ENCODE measurements at regions not wholly inside any gene's neighbourhood (a gene's known extent, or its start where the extent isn't known, plus 50 kb on each side); places are given as distances from the start of the nearest gene placed in this dataset.

DNA sequence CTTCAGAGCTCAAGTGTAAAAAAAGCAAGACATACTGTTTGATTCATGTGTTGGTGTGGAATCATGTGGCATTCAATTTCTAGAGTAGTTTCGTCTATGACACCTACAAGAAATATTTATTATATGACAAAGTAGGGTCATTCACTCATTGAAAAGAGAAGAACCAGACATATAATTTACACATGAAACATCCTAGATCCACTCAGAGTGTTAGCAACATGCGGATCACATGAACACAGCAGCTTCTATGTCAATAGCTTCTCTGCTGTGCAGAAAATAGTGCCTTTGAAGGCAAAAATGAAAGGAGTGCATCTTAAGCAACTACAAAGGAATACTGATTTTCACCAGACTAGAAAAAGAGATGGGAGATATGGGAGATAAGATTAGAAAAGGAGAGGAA lies 569.8 kb downstream of the RPS29 start:
- DNase-seq (ENCODE audit: low spot score) = no peak

DNA sequence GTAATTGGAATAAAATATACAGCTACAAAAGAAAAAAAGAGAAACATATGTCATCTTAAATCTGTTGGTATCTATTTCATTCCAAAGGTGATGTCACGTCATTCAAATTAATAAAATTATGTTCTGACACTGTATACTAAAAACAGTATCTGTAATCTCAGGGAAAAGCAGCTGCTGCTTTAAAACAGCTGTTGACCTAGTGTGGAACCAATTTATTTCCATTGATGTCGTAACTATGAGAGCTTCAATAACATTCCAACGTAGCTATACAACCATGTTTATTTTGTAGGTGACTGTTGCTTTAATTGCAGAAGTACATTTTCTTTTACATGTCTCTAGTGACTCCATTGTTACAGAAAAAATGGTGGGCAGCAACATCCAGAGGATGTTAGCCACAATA lies 571.7 kb downstream of the RPS29 start:
- no peak for DNase-seq (ENCODE audit: low spot score)

DNA sequence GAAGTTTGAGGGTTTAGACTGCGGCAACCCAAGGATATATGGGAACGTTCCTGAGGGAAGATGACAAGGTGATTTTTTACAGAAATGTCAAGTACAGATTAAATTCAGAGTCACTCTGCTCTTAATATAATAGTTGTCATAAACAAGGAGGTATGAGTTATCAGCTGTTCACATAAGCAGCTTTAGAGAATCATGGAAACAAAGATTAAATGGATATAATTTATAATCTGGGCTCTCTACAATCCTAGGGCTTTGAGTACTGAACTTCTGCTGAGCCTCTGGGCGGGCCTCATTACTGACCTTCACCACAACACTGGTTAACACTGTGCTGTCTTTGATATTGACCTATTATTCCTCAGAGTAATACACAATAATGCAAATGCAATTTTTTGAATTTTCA lies 577.8 kb downstream of the RPS29 start:
- no peak for DNase-seq (ENCODE audit: low spot score)

DNA sequence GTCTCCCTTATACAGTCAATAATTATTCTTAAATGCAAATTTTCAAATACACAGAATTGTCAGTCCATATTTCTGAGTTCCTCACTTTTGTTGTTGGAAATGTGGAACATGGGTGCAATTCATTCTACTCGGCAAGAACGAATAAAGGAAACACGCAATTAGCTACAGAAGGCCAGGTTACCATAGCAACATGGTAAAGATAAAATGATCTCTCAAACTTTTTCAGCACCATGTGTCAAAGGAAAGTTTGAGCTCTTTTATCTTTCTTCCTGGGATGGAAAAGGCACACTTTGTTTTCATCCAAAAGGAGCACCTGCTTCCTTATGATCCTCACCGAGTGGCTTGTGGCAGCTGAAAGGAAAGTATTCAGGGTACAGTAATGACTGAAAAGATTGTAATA lies 595.0 kb downstream of the RPS29 start:
- no peak for DNase-seq (ENCODE audit: low spot score)

DNA sequence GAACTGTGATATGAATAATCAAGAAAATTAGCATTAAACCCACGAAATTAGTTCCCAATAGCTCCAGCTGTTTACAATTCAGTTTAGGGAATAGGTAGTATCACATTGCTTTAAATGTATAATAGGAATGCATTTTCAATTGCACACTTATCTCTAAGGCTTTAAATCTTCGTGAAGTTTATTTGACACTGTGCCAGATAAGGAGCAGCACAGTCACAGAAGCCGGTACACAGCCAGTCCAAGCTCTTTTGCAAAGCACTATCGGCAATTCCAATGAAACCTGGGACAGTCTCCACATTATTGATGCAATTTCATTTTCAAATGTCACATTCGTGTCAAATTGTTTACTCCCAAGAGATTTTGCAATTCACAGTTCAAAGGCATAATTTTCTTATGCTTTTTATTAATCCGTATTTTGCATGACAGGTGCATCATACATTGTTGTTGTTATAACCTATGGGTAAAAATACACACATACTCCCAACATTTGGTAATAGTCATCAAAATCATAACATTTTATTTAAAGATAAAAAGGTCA lies 602.8 kb downstream of the RPS29 start:
- peak; percentile 8 for DNase-seq (ENCODE audit: low spot score)

DNA sequence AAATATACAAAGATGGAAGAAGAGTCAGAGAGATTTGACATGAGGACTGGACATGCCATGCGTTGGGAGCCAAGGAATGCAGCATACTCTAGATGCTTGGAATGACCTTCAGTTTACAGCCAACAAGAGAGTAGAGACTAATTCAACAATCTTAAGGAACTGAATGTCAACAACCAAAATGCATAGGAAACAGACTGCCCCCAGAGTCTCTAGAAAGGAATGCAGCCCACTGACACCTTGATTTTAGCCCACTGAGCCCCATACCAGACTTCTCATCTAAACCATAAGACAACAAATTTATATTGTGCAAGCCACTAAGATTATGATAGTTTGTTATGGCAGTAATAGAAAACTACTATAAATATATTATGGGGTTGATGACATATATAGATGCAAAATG lies 611.2 kb downstream of the RPS29 start:
- no peak for DNase-seq (ENCODE audit: low spot score)

DNA sequence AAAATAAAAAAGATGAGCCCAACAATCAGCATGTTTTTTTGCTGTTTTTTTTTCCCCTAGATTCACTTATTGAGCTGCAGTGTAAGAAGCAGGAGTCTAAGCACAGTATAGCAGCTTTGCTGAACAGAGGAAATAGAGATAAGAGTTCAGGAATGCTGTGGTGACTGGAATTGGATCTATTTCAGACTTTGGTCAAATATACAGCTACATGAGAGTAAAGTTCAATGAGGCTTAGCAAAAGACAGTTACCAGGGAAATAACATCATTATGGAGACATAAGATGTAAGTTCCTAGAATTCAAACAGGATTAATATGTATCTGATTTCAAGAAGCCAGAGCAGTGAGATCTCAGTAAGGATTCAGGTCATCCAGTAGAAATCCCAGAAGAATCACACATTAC lies 613.0 kb downstream of the RPS29 start:
- DNase-seq (ENCODE audit: low spot score) = peak; percentile 16

DNA sequence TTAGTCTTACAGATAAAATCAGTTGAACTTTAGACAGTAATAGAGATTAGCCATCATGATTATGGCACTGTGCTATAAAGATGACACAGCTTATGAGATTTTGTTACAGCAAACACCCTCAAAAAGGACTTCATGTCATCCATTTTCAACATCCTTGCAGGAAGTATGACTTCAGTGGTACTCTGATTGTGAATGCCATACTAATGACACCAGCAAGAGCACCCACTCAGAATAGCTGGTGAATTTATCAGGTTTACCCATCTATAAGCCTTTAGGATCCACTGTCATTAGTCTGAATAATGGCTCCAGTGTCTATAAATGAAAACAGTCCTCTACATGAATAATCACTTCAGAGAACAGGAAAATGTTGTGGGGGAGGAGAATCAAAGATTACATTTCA lies 615.2 kb downstream of the RPS29 start:
- peak; percentile 11 for DNase-seq (ENCODE audit: low spot score)

DNA sequence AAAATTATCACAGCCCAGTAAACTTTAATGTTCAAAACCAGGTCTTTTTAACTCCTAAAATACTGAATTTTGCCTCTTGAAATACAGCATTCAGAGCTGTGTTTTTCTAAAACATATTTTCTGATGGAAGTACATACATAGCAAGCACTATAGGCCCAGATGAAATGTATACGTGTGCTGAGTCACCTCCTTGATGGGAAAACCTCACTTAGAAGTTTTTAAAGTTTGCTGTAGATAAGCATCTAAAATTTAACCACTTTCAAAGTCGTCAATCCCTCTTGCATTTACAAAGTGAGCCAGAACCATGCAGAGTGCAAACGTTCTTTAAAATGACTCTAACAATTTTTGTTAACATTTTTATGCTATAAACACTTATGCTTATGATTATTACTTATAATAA lies 618.8 kb downstream of the RPS29 start:
- DNase-seq (ENCODE audit: low spot score) = no peak

DNA sequence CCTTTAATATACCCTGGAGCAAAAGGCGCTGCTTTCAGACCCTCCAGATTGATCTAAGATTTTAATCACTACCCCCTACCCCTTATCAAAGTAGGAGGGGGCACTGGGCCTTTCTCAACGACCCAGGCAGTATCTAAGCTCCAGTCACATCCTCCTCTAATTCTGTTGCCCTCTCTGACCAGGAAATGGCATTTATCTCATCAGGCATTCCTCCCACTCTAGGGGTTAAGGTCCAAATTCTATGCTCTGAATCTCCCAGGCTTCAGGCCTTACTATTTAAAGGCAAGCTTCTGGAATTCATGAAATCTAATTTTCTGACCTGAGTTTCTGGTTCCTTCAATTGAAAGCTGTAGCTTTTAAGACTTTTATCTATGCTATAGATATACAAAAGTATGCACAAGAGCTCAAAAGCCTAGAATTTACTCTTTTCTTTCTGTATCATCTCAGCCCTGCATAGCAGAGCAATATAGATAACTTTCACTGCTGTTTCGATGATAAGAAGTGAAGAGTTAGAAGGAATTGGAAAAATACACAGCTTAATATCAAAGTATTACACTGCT lies 622.9 kb downstream of the RPS29 start:
- DNase-seq (ENCODE audit: low spot score) = no peak

DNA sequence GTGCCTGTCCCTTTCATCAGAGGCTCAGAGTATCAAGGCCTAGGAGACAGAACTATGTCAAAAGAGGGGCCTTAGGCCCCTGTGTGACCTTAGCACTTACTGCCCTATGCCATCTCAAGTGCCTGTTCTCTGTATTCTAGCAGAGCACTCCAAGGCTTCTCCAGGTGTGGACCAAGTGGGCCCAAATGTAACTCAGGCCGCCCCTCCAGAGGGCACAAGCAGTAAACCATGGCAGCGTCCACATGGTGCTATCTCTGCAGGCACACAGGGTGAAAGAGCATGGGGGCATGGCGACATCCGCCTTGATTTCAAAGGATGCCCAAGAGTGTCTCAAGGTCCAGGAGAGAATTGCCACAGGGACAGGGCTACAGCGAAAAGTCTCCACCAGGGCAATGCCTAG lies 628.7 kb downstream of the RPS29 start:
- DNase-seq (ENCODE audit: low spot score) = no peak

DNA sequence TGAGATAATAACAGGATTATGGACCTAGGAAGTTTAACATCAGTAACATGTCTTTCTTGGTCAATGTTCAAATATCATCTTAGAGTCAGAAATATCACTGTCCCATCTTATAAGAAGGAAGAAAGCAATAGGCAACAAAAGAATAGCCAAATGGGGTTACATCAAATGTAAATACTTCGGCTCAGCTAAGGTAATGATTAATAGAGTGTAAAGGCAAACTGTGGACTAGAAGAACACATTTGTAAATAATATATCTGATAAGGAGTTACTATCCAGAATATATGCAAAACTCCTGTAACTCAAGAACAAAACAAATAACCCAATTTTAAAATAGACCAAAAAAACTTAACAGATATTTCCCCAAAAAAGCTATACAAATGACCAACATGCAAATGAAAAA lies 630.3 kb downstream of the RPS29 start:
- DNase-seq (ENCODE audit: low spot score) = no peak

DNA sequence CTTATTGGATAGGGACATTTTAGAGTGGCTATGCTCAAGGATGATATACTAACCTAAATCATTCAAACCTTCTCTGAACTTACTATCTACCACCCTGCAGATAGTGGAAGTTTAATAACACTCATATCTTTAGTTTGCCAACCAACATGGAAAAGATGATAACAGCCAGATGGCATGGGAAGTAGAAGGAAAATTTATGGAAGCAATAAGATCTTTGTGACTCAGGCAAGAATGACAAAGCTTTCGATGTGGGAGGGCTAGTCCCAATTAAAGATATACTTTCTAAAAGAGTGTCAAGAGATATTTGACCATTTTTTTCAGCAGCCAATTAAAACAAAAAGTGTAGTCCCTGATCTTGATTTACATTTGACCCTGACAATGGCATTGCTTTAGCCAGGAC lies 631.7 kb downstream of the RPS29 start:
- DNase-seq (ENCODE audit: low spot score) = peak; percentile 63

DNA sequence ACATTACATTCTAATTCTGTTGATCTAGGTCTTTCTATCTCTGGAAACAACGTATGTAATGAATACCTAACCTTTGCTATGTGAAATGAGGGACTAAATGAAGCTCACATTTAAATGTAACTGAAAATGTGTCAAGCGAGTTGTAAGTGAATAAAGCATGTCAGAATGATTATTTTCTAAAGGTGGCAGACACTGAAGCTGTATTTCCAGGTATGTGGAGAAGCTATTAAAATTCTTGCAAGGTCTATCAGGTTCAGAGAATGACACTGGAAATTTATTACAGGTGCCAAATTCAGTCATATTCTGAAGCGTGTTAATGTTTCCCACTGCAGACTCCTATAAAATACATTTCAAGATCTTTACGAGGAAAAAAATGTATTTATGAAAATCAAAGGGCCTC lies 641.4 kb downstream of the RPS29 start:
- DNase-seq (ENCODE audit: low spot score) = no peak

DNA sequence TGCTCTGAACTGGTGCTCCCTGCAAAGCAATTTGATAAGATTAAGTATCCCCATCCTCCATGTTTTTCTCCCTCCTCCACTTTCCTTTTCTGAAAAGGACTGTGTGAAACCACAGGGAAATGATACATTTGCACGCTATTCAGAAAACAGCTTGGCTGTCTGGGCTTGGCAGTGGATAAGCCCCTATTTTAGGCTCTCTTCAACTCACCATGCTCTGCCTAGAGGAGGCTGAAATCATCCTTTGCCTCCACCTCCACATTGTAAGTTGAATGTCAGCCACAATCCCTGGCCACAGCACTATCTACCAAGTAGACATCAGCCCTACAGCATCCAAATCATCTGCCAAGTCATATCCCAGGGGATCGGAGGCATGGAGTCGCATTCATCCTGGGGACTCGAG lies 642.3 kb downstream of the RPS29 start:
- DNase-seq (ENCODE audit: low spot score) = no peak

DNA sequence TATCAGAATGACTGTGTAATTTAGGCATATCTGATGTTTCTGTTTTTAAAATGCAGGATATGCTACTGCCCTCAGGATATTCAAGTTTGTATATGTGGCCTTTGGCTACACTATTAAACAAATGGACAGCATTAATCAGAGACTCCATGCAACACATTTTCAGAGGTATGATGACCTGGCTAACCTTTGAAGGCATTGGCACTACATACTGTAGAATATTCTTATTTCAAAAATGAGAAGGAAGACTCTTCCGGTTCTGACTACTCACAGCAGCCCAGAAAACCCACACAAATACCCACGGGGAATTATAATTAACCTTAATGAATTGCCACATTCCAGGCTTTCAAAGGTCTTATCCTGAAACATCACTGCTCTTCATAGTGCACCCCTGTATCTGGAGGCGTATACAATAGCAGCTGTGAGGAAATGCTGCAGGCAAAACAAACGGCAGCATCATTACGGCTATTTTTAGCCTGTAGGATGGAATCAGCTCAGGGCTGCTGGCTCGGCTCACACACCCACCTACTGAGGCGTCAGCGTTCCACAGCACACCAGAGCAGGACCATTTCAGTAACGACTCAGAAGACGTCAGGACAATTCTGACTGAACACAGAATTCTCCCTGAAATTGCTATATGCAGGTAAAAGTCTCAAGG lies 648.5 kb downstream of the RPS29 start:
- peak; percentile 40 for DNase-seq (ENCODE audit: low spot score)

DNA sequence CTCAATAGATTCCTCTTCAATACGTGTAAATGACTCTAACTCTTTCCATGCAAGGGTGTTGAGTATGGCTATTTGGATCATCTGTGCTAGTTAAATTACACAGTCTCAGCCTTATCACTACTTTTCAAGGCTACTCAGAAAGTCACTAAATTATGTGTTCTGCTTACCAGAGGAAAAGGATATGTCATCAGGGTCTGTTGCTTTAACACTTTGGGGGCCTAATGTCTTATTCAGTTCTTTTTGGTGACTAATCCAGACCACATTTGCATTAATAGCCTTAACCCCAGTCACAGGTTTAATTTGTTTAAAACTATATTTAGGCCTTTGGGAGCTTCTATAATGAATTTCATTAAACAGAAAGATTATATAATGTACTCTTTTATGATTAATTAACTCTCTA lies 649.3 kb downstream of the RPS29 start:
- peak; percentile 17 for DNase-seq (ENCODE audit: low spot score)

DNA sequence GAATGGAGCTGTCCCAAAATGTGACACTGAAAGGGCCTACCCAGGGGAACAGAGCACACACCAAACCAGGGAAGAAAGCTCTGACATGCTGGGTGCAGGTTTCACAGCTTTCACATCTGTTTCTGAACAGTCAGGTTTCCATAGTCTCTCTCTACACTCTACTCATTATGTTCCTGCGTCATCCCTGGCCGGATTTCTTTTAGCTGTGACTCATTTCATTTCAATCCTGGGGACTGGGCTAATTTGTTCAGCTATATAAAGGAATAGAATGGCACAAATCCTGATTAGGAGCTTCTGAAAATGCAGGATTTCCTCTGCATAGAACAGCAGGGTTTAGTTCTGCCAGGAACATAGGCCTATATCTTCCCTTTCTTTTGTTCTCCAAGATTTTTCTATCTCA lies 649.8 kb downstream of the RPS29 start:
- DNase-seq (ENCODE audit: low spot score) = peak; percentile 53

DNA sequence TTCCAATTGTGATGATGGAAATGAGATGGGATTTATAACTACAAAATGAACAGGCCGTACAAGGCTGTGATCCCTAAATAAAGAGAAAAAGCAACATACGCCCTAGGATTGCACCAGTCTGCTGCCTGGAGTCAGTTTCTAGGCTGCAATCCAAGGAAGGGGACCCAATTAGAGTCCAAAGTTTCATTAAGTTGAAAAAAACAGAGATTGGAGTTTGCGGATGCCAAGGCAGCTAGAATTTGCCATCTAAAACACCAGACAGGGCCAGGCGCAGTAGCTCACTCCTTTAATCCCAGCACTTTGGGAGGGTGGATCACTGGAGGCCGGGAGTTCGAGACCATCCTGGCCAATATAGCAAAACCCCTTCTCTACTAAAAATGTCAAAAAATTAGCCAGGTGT lies 661.0 kb downstream of the RPS29 start:
- no peak for DNase-seq (ENCODE audit: low spot score)

DNA sequence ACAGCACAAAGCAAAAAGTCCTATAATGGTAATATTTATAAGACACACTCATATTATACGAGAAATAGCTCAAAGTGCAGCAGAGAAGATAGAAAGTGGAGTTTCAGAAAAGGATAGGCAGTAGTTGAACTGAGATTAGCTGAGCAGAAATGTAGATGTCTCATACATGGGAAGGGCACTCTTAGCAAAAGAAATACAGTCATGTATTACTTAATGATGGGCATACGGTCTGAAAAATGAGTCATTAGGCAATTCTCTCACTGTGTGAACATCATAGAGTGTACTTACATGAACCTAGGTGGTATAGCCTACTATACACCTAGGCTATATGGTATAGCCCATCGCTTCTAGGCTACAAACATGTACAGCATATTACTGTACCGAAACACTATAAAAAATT lies 671.3 kb downstream of the RPS29 start:
- no peak for DNase-seq (ENCODE audit: low spot score)

DNA sequence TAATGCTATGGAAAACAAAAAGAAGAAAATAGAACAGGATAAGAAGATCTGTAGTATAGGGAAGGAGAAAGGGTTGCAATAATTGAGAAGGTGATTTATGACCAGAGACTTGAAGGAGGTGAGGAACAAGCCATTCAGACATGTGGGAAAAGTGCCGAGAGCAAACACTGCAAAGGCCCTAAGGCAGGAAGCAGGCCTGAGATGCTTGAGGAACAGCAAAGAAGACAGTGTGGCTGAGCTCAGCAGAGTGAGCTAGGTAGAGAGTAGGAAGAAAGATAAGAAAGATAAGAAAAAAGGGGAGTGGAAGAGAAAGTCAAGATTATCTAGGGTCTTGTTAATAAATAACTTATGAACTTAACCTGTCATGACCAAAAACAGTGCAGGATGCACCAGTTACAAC lies 671.8 kb downstream of the RPS29 start:
- DNase-seq (ENCODE audit: low spot score) = no peak

DNA sequence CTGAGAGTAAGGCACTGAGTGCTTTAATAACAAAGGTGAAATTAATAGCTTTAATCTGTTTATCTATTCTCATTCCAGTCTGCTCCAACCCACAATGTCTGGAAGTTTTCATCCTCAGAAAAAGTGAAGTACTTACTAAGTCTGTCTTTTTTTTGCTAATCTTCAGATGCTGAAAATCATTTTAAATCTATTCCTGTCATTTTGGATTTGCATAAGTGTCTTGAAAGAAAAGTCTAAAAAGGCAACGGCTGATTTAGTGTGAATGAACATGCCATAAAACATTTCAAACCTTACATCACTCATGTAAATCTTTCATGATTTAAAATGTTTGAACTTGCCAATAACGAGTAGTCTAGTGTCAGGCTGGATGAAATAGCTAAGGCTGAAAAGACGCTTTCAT lies 685.6 kb downstream of the RPS29 start:
- no peak for DNase-seq (ENCODE audit: low spot score)

DNA sequence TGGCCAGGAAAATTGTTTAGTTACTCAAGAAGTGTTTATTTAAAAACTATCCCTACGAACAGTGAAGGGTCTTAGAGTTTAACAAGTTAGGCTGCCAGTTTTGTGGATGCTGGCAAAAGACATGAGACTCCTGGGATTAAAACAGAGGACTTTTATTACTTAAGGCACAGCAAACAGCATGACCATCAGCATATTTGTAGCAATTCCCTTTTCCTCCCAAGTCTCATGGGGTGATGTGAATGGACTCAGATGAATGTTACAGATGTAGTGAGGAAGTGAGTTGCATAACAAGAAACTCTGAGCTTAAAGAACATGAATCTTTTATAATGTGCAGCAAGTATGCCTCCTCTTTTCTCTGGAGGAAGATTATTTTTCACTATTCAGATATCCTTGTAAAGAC lies 695.8 kb downstream of the RPS29 start:
- no peak for DNase-seq (ENCODE audit: low spot score)

DNA sequence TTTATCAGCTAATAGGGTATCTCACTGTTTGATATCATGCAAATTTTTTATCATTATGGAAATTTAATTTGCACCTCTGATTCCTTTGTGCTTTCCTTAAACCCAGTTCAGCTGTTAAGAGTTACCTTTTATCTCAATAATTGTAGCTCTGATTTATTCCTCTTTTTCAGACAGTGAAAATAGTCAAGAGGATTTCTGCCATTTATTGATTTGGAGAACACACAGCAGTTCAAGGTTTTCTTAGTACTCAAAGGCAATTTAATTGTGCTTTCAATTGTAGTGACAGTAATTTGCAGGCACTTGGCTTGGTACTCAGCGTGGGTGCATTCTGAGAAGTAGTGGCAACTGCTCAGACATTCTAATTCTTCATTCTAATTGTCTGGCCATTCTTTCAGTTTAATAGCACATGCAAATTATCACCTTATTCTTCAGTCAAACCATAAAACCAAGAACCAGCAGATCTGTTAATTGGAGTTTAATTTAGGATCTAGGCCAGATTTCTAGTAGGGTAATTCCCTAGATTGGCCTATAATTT lies 709.3 kb downstream of the RPS29 start:
- DNase-seq (ENCODE audit: low spot score) = no peak

Data from A172 (cell line).